IgD-negative memory B cell (primary cell): ENCODE measurements at regions not wholly inside any gene's neighbourhood (a gene's known extent, or its start where the extent isn't known, plus 50 kb on each side); places are given as distances from the start of the nearest gene placed in this dataset.
"Not testable (repeated sequence)": the region's sequence is repeated elsewhere in the genome, so short reads cannot be mapped to it uniquely, and the experiment has no call there.

Source experiments
- H3K27ac Mint-ChIP-seq, 3 donors: one replicate each; pipeline ENCODE4 v1.8.0; 2020 to 2022; ENCODE audit warnings: mild to moderate bottlenecking in 3 of 3, mixed read lengths in 3 of 3, moderate library complexity in 1 of 3
- H3K27me3 Mint-ChIP-seq: one replicate; pipeline ENCODE4 v1.8.0; 2021; ENCODE audit warnings: mixed read lengths
- H3K36me3 Mint-ChIP-seq: one replicate; pipeline ENCODE4 v1.8.0; 2020; ENCODE audit warnings: mild to moderate bottlenecking, mixed read lengths
- H3K4me1 Mint-ChIP-seq, 3 donors: one replicate each; pipeline ENCODE4 v1.8.0; 2020 to 2022; ENCODE audit warnings: mixed read lengths in 3 of 3, mild to moderate bottlenecking in 1 of 3
- H3K4me3 Mint-ChIP-seq, 4 donors: one replicate each; pipeline ENCODE4 v1.8.0; 2020 to 2022; ENCODE audit warnings: mild to moderate bottlenecking in 4 of 4, mixed read lengths in 4 of 4, moderate library complexity in 3 of 4
- H3K9me3 Mint-ChIP-seq, 3 donors: one replicate each; pipeline ENCODE4 v1.8.0; 2020 to 2021; ENCODE audit warnings: mixed read lengths in 3 of 3, mild to moderate bottlenecking in 1 of 3

DNA sequence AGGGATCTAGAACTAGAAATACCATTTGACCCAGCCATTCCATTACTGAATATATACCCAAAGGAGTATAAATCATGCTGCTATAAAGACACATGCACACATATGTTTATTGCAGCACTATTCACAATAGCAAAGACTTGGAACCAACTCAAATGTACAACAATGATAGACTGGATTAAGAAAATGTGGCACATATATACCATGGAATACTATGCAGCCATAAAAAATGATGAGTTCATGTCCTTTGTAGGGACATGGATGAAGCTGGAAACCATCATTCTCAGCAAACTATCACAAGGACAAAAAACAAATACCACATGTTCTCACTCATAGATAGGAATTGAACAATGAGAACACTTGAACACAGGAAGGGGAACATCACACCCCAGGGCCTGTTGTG lies 125.6 kb downstream of the NUFIP1 start:
- H3K27me3 Mint-ChIP-seq, H3K36me3 Mint-ChIP-seq, H3K27ac Mint-ChIP-seq, H3K9me3 Mint-ChIP-seq, H3K4me1 Mint-ChIP-seq, H3K4me3 Mint-ChIP-seq: not testable (repeated sequence)

DNA sequence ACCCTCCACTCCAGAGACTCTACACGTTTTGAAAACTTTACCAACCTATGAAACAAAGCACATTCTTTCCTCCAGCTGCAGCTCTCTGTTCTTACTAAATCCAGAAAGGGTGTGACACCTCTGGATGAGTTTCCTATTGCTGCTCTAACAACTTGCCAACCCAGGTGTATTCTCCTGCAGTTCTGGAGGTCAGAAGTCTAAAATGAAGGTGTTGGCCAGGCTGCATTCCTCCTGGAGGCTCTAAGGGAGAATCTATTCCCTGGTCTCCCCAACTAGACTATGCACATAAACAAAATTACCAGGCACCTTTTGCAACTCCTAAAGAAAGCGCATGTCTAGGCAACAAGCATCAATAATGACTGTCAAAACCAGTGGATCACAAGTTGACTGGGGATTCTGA lies 128.8 kb downstream of the NUFIP1 start:
- H3K4me1 Mint-ChIP-seq: no peaks in the 10 kb centered on the region
- no peak overlapping the region for H3K27ac Mint-ChIP-seq
- no peaks in the 10 kb centered on the region for H3K36me3 Mint-ChIP-seq
- no peak overlapping the region for H3K4me3 Mint-ChIP-seq
- H3K27me3 Mint-ChIP-seq: peaks cover 16% of the 10 kb centered on the region
- H3K9me3 Mint-ChIP-seq: peaks cover 0 to 4% (median 3%) of the 10 kb centered on the region in 3 donors

DNA sequence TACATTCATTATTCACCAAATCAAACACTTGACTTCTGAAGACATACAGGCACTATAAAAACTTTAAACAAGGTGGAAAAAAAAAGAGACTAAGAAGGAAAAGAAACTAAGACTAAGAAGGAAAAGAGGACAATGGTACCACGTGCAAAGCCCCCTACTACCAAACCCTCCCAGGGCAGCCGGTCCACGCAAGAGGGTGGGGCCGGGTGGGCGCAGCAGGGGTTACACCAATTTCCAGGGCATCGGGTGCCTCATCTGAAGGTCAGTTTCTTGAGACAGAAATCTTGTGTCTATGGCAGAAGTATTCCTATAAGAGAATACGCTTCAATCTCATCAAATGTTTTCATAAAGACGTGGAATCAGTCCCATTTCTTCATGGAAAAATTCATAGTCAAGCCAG lies 131.5 kb downstream of the NUFIP1 start:
- Mint-ChIP-seq H3K27ac (no peak overlapping the region), H3K4me3 (no peak overlapping the region), H3K9me3 (peaks cover 0 to 4% (median 1%) of the 10 kb centered on the region in 3 donors), H3K27me3 (peaks cover 21% of the 10 kb centered on the region), H3K36me3 (no peaks in the 10 kb centered on the region), H3K4me1 (no peaks in the 10 kb centered on the region)

DNA sequence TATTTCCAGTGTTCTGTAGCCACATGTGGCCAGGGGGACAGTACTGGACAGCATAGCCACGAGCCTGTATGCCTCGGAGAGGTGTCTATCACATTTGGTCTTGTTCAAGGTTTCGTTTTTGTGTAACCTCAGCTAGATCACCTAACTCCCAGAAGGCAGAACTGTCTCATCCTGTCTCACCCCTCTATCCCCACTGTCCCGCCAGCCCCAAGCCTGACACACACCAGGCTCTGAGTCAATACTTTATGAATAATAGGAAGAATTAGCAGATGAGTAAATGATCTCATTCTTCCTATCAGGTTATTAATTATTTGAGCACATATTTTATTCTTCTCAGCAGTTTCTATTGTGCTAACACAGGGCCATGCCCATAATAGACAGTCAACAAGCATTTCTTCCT lies 132.2 kb downstream of the NUFIP1 start:
- Mint-ChIP-seq H3K9me3 (peaks cover 0 to 4% (median 1%) of the 10 kb centered on the region in 3 donors), H3K36me3 (no peaks in the 10 kb centered on the region), H3K4me1 (no peaks in the 10 kb centered on the region), H3K27me3 (peaks cover 21% of the 10 kb centered on the region), H3K4me3 (no peak overlapping the region), H3K27ac (no peak overlapping the region)

DNA sequence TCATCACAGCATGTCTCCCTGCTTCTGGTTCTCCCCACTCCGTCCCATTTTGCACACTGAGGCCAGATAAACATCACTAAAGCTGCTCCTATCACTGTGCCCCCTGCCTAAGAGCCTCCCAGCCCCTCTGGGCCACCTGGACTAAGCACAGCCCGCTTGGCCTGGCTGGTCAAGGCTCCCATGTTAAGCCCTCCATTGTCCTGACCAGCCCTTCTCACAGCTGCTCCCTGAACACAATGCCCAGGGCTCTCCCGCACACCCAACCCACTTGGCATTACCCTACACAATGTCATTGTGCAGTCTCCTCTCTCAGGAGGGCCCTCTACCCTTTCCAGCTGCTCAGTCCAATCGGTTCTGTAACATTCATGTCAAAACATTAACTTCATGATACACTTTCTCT lies 133.4 kb downstream of the NUFIP1 start:
- Mint-ChIP-seq H3K27me3 (peaks cover 21% of the 10 kb centered on the region), H3K27ac (no peak overlapping the region), H3K36me3 (no peaks in the 10 kb centered on the region), H3K4me3 (no peak overlapping the region), H3K9me3 (peaks cover 0 to 4% (median 1%) of the 10 kb centered on the region in 3 donors), H3K4me1 (no peaks in the 10 kb centered on the region)

DNA sequence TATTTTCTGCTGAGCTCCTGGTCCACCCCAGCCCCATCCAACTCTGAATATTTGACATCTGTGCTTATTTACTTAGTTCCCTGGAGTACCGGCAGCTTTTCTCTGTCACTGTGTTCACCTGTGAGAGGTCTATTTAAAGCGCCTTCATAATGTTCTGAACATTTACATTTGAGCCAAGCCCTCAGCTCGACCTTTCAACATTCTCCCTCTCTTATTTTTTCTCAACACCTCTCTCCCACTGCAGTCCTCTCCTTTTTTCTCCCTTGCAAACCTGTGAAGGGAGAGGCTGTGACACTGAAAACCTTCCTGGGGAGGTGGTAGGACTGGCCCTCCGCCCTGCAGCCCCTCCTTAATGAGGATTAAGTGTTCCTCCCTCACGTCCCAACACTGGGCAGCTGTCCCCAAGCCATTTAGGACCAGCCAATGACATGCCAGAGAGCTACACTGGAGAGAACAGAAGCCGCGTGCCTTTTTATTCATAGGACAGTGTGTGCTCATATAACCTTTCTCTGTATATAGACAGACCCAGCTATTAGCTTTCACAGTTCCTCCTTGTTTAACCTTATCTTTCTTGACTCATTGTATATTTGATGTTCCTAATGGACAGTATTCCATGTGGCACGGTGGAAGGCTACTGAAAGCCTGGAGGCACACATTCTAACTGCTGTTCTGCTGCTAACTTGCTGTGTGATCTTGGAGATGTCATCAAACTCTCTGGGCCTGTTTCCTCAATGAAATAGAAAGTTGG lies 134.8 kb downstream of the NUFIP1 start:
- H3K27ac Mint-ChIP-seq: no peak overlapping the region
- peaks cover 0 to 4% (median 1%) of the 10 kb centered on the region in 3 donors for H3K9me3 Mint-ChIP-seq
- H3K27me3 Mint-ChIP-seq: peaks cover 21% of the 10 kb centered on the region
- no peaks in the 10 kb centered on the region for H3K36me3 Mint-ChIP-seq
- no peaks in the 10 kb centered on the region for H3K4me1 Mint-ChIP-seq
- H3K4me3 Mint-ChIP-seq: no peak overlapping the region

DNA sequence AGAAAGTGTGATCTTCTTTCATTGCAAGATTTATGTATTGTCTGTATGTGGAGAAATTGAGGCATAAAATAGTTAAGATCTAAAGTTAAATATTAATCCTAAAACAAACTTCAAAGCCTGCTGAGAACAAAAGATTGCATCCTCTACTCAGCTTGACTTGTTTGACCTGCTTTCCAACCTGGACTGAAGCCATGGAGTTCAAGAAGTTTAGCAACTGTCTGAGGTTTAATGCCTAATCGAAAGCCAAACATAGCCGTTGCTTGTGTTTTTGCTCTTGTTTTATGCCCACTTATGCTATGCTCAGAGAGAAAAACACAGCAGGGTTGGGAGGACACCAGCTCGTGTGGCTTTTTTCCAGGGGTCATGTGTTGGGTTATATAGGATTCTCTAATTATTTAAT lies 135.6 kb downstream of the NUFIP1 start:
- Mint-ChIP-seq H3K27ac (no peak overlapping the region), H3K4me1 (no peaks in the 10 kb centered on the region), H3K27me3 (peaks cover 19% of the 10 kb centered on the region), H3K9me3 (no peaks in the 10 kb centered on the region), H3K4me3 (no peak overlapping the region), H3K36me3 (no peaks in the 10 kb centered on the region)

DNA sequence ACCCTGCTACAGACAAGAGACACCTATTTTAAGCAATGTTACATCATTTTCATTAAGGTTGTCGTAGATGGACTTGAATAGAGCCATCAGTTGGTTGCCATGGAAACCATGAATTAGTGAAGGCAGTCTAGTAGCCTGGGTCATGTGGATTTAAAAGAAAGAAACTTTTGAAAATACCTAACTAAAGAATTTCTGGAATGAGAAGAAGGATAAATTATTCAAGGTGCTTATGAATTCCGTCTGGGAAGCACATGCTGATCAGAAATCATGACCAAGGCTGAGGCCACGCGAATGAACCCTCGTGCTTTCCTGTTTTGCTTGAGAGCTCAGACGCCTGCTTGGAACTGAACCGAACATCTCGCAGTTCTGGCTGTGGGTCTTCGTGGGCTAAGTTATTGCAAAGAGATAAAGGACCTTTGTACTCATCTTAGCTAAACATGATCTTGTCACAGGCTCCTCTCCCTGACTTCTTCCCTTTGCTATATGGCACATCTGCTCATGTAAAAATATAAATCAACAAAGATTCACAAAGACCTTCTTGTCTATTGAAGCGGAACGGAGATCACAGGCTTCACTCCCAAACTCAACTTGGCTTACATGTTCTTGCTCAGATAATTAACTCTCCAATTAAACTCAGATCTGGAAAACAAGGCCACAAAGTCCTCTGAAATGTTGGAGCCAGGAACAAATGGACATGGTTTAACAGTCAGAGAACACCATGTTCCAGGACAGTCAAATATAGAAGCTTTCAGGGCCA lies 140.2 kb downstream of the NUFIP1 start:
- no peaks in the 10 kb centered on the region for H3K4me1 Mint-ChIP-seq
- H3K27ac Mint-ChIP-seq: no peak overlapping the region
- peaks cover 4% of the 10 kb centered on the region for H3K27me3 Mint-ChIP-seq
- peaks cover 0 to 5% (median 0%) of the 10 kb centered on the region in 3 donors for H3K9me3 Mint-ChIP-seq
- H3K36me3 Mint-ChIP-seq: peaks cover 2% of the 10 kb centered on the region
- no peak overlapping the region for H3K4me3 Mint-ChIP-seq

DNA sequence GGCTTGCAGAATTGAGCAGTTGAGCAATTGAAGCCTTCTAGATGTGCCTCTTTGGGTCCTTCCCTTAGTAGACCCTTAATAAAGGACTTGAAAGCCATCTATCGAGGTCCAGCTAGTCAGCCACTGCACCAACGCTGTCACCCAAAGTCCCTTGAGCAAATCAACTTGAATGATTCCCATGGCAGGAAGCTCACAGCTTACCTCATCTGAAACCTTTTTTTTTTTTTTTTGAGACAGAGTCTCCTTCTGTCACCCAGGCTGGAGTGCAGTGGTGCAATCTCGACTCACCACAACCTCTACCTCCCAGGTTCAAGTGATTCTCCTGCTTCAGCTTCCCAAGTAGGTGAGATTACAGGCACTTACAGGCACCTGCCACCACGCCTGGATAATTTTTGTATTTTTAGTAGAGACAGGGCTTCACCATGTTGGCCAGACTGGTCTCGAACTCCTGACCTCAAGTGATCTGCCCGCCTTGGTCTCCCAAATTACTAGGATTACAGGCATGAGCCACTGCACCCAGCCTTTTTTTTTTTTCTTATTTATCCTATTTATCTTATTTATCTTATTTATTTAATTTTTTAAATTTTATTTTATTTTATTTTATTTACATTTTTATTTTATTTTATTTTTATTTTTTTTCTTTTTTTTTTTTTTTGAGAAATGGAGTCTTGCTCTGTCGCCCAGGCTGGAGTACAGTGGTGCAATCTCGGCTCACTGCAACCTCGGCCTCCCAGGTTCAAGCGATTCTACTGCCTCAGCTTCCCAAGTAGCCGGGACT lies 143.8 kb downstream of the NUFIP1 start:
- not testable (repeated sequence) for H3K9me3 Mint-ChIP-seq, H3K27ac Mint-ChIP-seq, H3K4me3 Mint-ChIP-seq, H3K4me1 Mint-ChIP-seq, H3K27me3 Mint-ChIP-seq, H3K36me3 Mint-ChIP-seq

DNA sequence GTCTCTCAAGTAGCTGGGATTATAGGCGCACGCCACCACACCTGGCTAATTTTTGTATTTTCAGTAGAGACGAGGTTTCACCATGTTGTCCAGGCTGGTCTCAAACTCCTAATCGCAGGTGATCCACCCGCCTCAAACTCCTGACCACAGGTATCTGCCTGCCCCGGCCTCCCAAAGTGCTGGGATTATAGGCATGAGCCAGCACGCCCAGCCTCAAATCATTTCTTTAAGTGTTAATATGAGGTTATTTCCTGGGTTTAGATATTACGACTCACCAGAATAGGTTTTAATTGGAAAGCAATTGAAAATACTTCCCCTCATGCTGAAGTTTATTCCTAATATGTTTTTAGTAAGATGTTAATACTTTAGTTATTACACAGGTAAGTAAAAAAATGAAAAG lies 144.5 kb downstream of the NUFIP1 start:
- H3K4me3 Mint-ChIP-seq: no peak overlapping the region
- H3K9me3 Mint-ChIP-seq: peaks cover 0 to 5% (median 0%) of the 10 kb centered on the region in 3 donors
- no peaks in the 10 kb centered on the region for H3K4me1 Mint-ChIP-seq
- H3K27me3 Mint-ChIP-seq: peaks cover 3% of the 10 kb centered on the region
- H3K36me3 Mint-ChIP-seq: peaks cover 2% of the 10 kb centered on the region
- H3K27ac Mint-ChIP-seq: no peak overlapping the region

DNA sequence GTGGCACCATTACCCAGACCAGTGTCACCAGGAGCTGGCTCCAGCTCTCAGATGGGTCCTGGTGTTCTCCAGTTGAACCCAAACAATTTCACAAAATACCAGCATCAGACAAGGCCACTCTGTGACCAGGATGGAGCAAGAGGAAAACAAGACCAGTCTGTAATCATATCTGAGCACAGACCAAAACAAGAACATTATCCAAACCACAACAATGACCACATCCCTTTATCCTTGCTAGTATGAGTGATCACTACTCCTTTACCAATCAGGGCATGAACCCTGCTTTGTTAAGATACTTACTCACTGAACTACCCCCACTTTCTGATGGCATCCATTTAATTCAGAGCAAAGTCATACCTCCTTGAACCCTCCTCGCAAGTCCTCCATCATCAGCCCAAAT lies 145.9 kb downstream of the NUFIP1 start:
- Mint-ChIP-seq H3K4me3 (no peak overlapping the region), H3K36me3 (peaks cover 2% of the 10 kb centered on the region), H3K4me1 (no peaks in the 10 kb centered on the region), H3K27me3 (peaks cover 3% of the 10 kb centered on the region), H3K27ac (no peak overlapping the region), H3K9me3 (peaks cover 0 to 5% (median 0%) of the 10 kb centered on the region in 3 donors)

DNA sequence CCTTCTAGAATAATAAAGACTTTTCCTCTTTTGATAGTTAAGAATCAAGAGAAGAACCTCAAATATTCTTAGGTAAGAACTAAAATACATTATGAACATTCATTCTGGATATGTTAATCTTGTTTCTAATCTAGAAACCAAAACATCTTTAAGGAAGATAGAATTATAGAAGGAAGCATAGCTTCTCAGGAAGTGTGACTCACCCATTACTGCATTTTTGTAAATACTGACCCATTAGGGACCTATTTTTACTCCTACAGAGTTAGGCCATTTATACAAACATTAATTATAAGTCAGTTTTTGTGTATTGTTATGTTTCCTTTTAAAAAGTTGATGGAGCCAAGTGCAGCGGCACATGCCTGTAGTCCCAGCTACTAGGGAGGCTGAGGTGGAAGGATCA lies 147.1 kb downstream of the NUFIP1 start:
- no peaks in the 10 kb centered on the region for H3K4me1 Mint-ChIP-seq
- peaks cover 1% of the 10 kb centered on the region for H3K27me3 Mint-ChIP-seq
- H3K9me3 Mint-ChIP-seq: no peaks in the 10 kb centered on the region
- H3K36me3 Mint-ChIP-seq: no peaks in the 10 kb centered on the region
- no peak overlapping the region for H3K27ac Mint-ChIP-seq
- no peak overlapping the region for H3K4me3 Mint-ChIP-seq

DNA sequence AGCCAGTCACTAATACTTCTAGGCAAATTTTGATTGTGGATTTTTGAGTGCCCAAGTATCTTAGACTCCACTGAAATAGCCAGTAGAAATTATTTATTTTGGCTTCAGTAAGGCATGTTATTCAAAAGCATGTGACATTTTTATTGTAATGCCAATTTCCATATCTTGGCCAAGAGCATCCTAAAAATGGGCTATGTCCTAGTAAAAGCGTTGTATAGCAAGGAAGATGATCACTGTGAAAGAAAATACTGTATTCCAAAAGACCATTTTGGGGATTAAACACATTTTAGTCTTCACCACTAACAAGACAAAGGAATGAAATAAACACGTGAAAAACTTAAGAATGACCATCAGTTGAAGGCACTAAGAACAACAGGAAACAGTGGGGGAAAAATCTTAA lies 149.1 kb downstream of the NUFIP1 start:
- no peaks in the 10 kb centered on the region for H3K4me1 Mint-ChIP-seq
- H3K27me3 Mint-ChIP-seq: peaks cover 3% of the 10 kb centered on the region

DNA sequence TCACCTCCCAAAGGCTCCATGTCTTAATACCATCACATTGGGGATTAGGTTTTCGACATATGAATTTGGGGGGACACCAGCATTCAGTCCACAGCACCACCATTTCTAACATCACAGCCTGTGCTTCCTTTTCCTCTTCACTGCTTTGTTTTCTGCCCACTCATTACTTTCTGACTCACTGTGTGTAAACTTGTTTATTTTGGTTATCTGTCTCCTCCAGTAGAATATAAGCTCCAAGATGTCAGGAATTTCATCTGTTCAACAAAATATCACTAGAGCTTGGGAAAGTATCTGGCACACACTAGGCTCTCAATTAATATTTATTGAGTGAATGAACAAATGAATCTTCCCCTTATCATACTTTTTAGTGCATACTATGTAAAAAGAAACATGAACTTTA lies 152.0 kb downstream of the NUFIP1 start:
- Mint-ChIP-seq H3K9me3 (no peaks in the 10 kb centered on the region), H3K4me3 (no peak overlapping the region), H3K4me1 (no peaks in the 10 kb centered on the region), H3K27me3 (peaks cover 3% of the 10 kb centered on the region), H3K27ac (no peak overlapping the region), H3K36me3 (peaks cover 2% of the 10 kb centered on the region)

More for the DNA sequence above, 149.1 kb downstream of the NUFIP1 start:
- H3K9me3 Mint-ChIP-seq: no peaks in the 10 kb centered on the region
- no peak overlapping the region for H3K27ac Mint-ChIP-seq
- H3K36me3 Mint-ChIP-seq: peaks cover 2% of the 10 kb centered on the region
- H3K4me3 Mint-ChIP-seq: no peak overlapping the region

DNA sequence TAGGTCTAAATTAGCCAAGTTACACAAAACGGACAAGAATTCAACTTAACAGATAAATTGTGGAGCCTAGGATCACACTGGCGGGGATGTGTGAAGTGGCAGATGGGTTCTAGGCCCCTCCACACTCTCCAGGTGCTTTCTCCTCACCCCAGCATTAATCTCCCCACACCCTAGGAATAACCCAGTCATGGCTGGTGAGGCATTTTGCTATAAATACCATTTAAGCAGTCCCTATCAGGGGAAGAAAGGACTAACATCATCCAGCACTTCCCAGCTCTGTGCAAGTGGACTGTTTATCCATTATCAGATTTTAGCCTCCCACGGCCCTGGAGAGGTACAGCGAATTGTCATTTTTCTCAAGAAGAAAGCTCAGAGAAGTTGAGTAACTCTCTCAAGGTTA lies 154.9 kb downstream of the NUFIP1 start:
- H3K27me3 Mint-ChIP-seq: peaks cover 8% of the 10 kb centered on the region
- no peak overlapping the region for H3K27ac Mint-ChIP-seq
- no peaks in the 10 kb centered on the region for H3K4me1 Mint-ChIP-seq
- H3K36me3 Mint-ChIP-seq: peaks cover 2% of the 10 kb centered on the region
- no peaks in the 10 kb centered on the region for H3K9me3 Mint-ChIP-seq
- H3K4me3 Mint-ChIP-seq: no peak overlapping the region
